H9 (cell line): ENCODE measurements at regions not wholly inside any gene's neighbourhood (a gene's known extent, or its start where the extent isn't known, plus 50 kb on each side); places are given as distances from the start of the nearest gene placed in this dataset.

Source experiments
- DNase-seq: peaks from one replicate; pipeline ENCODE4 v3.0.0-alpha.2; 2017
- H2AFZ ChIP-seq: one replicate; pipeline ENCODE4 v1.6.1; 2013; ENCODE audit warnings: mild to moderate bottlenecking, low read length, control low read depth, moderate library complexity
- H2AK5ac ChIP-seq: 2 replicates; pipeline ENCODE4 v1.6.1; 2013; ENCODE audit warnings: low read length, control low read depth, mixed read lengths; ENCODE audit not compliant: insufficient read length
- H2BK120ac ChIP-seq: one replicate; pipeline ENCODE4 v1.6.1; 2013; ENCODE audit warnings: low read depth, mild to moderate bottlenecking, low read length, control low read depth, inconsistent platforms; ENCODE audit not compliant: poor library complexity, severe bottlenecking
- H2BK12ac ChIP-seq: 2 replicates; pipeline ENCODE4 v1.6.1; 2013; ENCODE audit warnings: low read length, control low read depth, mixed read lengths, low read depth; ENCODE audit not compliant: insufficient read length
- H2BK15ac ChIP-seq: 2 replicates; pipeline ENCODE4 v1.6.1; 2013; ENCODE audit warnings: low read depth, low read length, control low read depth
- H2BK20ac ChIP-seq: one replicate; pipeline ENCODE4 v1.6.1; 2013; ENCODE audit warnings: low read depth, mild to moderate bottlenecking, low read length, control low read depth, inconsistent platforms; ENCODE audit not compliant: poor library complexity, severe bottlenecking
- H2BK5ac ChIP-seq: 2 replicates; pipeline ENCODE4 v1.6.1; 2013; ENCODE audit warnings: low read length, control low read depth, mixed read lengths; ENCODE audit not compliant: insufficient read length
- H3K14ac ChIP-seq: 2 replicates; pipeline ENCODE4 v1.6.1; 2013; ENCODE audit warnings: low read length, control low read depth; ENCODE audit not compliant: insufficient read depth
- H3K18ac ChIP-seq: 2 replicates; pipeline ENCODE4 v1.6.1; 2013; ENCODE audit warnings: low read depth, mild to moderate bottlenecking, mixed read lengths, low read length, control low read depth; ENCODE audit not compliant: insufficient read length
- H3K23ac ChIP-seq: 2 replicates; pipeline ENCODE4 v1.6.1; 2013; ENCODE audit warnings: low read length, control low read depth, mixed read lengths, low read depth; ENCODE audit not compliant: insufficient read length
- H3K23me2 ChIP-seq: 2 replicates; pipeline ENCODE4 v1.6.1; 2013; ENCODE audit warnings: low read depth, mild to moderate bottlenecking, mixed read lengths, low read length, control low read depth; ENCODE audit not compliant: insufficient read length, poor library complexity, severe bottlenecking
- H3K27ac ChIP-seq: 2 replicates; pipeline ENCODE4 v1.5.1; 2013; ENCODE audit warnings: low read length, control low read depth, mixed read lengths, low read depth; ENCODE audit not compliant: insufficient read length
- H3K27me3 ChIP-seq: 2 replicates; pipeline ENCODE4 v1.6.1; 2013; ENCODE audit warnings: low read length, control low read depth, inconsistent platforms; ENCODE audit not compliant: insufficient read depth
- H3K4ac ChIP-seq: 2 replicates; pipeline ENCODE4 v1.6.1; 2013; ENCODE audit warnings: low read depth, mild to moderate bottlenecking, control low read depth, inconsistent platforms, low read length, moderate library complexity
- H3K4me1 ChIP-seq: 2 replicates; pipeline ENCODE4 v1.6.1; 2013; ENCODE audit warnings: low read length, control low read depth, inconsistent platforms; ENCODE audit not compliant: insufficient read depth
- H3K4me2 ChIP-seq: 2 replicates; pipeline ENCODE4 v1.6.1; 2013; ENCODE audit warnings: low read length, control low read depth, mixed read lengths; ENCODE audit not compliant: insufficient read length, insufficient read depth
- H3K56ac ChIP-seq: 2 replicates; pipeline ENCODE4 v1.6.1; 2013; ENCODE audit warnings: low read depth, mild to moderate bottlenecking, mixed read lengths, low read length, control low read depth; ENCODE audit not compliant: insufficient read length
- H3K79me1 ChIP-seq: 2 replicates; pipeline ENCODE4 v1.6.1; 2013; ENCODE audit warnings: low read depth, mild to moderate bottlenecking, moderate library complexity, low read length, control low read depth, inconsistent platforms; ENCODE audit not compliant: insufficient read depth, poor library complexity, severe bottlenecking
- H3K79me2 ChIP-seq: 2 replicates; pipeline ENCODE4 v1.6.1; 2013; ENCODE audit warnings: low read length, control low read depth, inconsistent platforms; ENCODE audit not compliant: insufficient read depth
- H3K9ac ChIP-seq: 2 replicates; pipeline ENCODE4 v1.6.1; 2013; ENCODE audit warnings: low read length, control low read depth, mixed read lengths; ENCODE audit not compliant: insufficient read length; ENCODE audit errors: extremely low read depth
- H3K9me3 ChIP-seq: one replicate; pipeline ENCODE4 v1.6.1; 2013; ENCODE audit warnings: low read depth, low read length, inconsistent platforms; ENCODE audit not compliant: control insufficient read depth
- H3T11ph ChIP-seq: one replicate; pipeline ENCODE4 v1.6.1; 2013; ENCODE audit warnings: mild to moderate bottlenecking, low read length, control low read depth, inconsistent platforms
- H4K20me1 ChIP-seq: one replicate; pipeline ENCODE4 v1.6.1; 2013; ENCODE audit not compliant: control insufficient read depth, insufficient read length, insufficient read depth
- H4K5ac ChIP-seq: 2 replicates; pipeline ENCODE4 v1.6.1; 2013; ENCODE audit warnings: low read depth, mild to moderate bottlenecking, mixed read lengths, low read length, control low read depth; ENCODE audit not compliant: insufficient read length
- H4K8ac ChIP-seq: replicated peaks from 2 replicates; pipeline ENCODE4 v1.6.1; 2013; ENCODE audit warnings: low read length, control low read depth, mixed read lengths, low read depth; ENCODE audit not compliant: insufficient read length
- H4K91ac ChIP-seq: 2 replicates; pipeline ENCODE4 v1.6.1; 2013; ENCODE audit warnings: low read depth, mild to moderate bottlenecking, moderate library complexity, mixed read lengths, low read length, control low read depth; ENCODE audit not compliant: insufficient read length
- H3K27ac Mint-ChIP-seq, 3 experiments: 2 replicates in 2 of 3; 3 replicates in 1 of 3; pipeline ENCODE4 v1.8.0; 2020 to 2021; ENCODE audit warnings: mixed read lengths in 3 of 3, mild to moderate bottlenecking in 1 of 3, moderate library complexity in 1 of 3
- H3K27me3 Mint-ChIP-seq: 2 replicates; pipeline ENCODE4 v1.8.0; 2021; ENCODE audit warnings: low read depth, mild to moderate bottlenecking, moderate library complexity, mixed read lengths
- H3K36me3 Mint-ChIP-seq, 3 experiments: 2 replicates in 2 of 3; 3 replicates in 1 of 3; pipeline ENCODE4 v1.8.0; 2020 to 2021; ENCODE audit warnings: low read depth in 3 of 3, mixed read lengths in 3 of 3; ENCODE audit not compliant: insufficient read depth in 1 of 3
- H3K4me1 Mint-ChIP-seq, 2 experiments: 2 replicates each; pipeline ENCODE4 v1.8.0; 2020; ENCODE audit warnings: mixed read lengths in 2 of 2
- H3K4me3 Mint-ChIP-seq, 2 experiments: 2 replicates in 1 of 2; 3 replicates in 1 of 2; pipeline ENCODE4 v1.8.0; 2020 to 2021; ENCODE audit warnings: mild to moderate bottlenecking in 2 of 2, mixed read lengths in 2 of 2, moderate library complexity in 1 of 2
- H3K9me3 Mint-ChIP-seq, 2 experiments: 2 replicates in 1 of 2; 3 replicates in 1 of 2; pipeline ENCODE4 v1.8.0; 2020; ENCODE audit warnings: mild to moderate bottlenecking in 2 of 2, mixed read lengths in 2 of 2, moderate library complexity in 1 of 2
- CTCF ChIP-seq: fragments of 200-600 bp; sonication (generic); conservative IDR thresholded peaks from 3 replicates; pipeline ENCODE4 v1.8.0; 2021; ENCODE audit warnings: antibody characterized with exemption, mild to moderate bottlenecking

- Histone ChIP-seq H3K56ac (no peak overlapping the region), H3K79me2 (no peaks in the 10 kb centered on the region), H3K27ac (no peak overlapping the region), H2AK5ac (no peak overlapping the region), H2BK120ac (no peak overlapping the region), H3K9ac (no peak overlapping the region), H4K91ac (no peak overlapping the region), H3K9me3 (no peaks in the 10 kb centered on the region), H3K4me2 (no peak overlapping the region), H2BK15ac (no peak overlapping the region), H4K8ac (no peak overlapping the region), H3K79me1 (no peaks in the 10 kb centered on the region), H2AFZ (no peak overlapping the region), H3K4ac (no peak overlapping the region), H3K23ac (no peak overlapping the region), H4K20me1 (no peaks in the 10 kb centered on the region), H4K5ac (no peak overlapping the region), H2BK20ac (no peak overlapping the region), H3K23me2 (no peaks in the 10 kb centered on the region), H2BK5ac (no peak overlapping the region), H3T11ph (no peak overlapping the region), H3K18ac (no peak overlapping the region), H2BK12ac (no peak overlapping the region), H3K4me1 (0 out of 2 replicates have a peak, but pooled peaks cover 2% of the 10 kb centered on the region), H3K27me3 (no peaks in the 10 kb centered on the region), H3K14ac (no peak overlapping the region)
- Mint-ChIP-seq H3K4me3 (no peak overlapping the region), H3K9me3 (no peaks in the 10 kb centered on the region), H3K36me3 (peaks cover 0 to 2% (median 0%) of the 10 kb centered on the region in 3 experiments; a peak in 2 of 7 replicates), H3K27me3 (no peaks in the 10 kb centered on the region), H3K4me1 (peaks cover 24 to 28% of the 10 kb centered on the region in 2 experiments), H3K27ac (no peak overlapping the region)
- no peak for TF ChIP-seq CTCF
- DNase-seq = no peak
These were observed 2190.2 kb upstream of the PIK3C3 start for GRCh38 chr18:39764873-39765272.
